OCI-LY3 (cell line): ENCODE measurements at regions not wholly inside any gene's neighbourhood (a gene's known extent, or its start where the extent isn't known, plus 50 kb on each side); places are given as distances from the start of the nearest gene placed in this dataset.

Experiments
- EZH2phosphoT487 ChIP-seq: fragments of 200-600 bp; shearing (Covaris generic); IDR thresholded peaks from 2 replicates; pipeline ENCODE4 v1.6.1; 2018; ENCODE audit warnings: antibody characterized with exemption, mixed run types, low read depth
- TF ChIP-seq, protein P1 (sequence below): fragments of 200-600, 300-600 bp; sonication (generic); IDR thresholded peaks from 2 replicates; pipeline ENCODE4 v1.5.1; 2014; ENCODE audit warnings: antibody characterized with exemption, low read length, low read depth

DNA sequence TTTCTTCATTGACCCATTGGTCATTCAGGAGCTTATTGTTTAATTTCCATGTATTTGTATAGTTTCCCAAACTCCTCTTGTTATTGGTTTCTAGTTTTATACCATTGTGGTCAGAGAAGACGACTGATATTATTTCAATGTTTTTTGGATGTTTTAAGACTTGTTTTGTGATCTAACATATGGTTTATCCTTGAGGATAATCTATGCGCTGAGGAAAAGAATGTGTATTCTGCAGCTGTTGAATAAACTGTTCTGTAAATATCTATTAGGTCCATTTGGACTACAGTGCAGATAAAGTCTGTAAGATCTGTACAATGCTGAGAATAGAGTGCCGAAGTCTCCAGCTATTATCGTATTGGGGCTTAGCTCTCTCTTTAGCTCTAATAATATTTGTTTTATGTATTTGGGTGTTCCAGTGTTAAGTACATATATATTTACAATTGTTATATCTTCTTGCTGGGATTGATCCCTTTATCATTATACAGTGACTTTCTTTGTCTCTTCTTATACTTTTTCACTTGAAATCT, 223.3 kb upstream of the ZNF217 start:
- no peak for TF ChIP-seq EZH2phosphoT487
- TF ChIP-seq, protein P1, sequence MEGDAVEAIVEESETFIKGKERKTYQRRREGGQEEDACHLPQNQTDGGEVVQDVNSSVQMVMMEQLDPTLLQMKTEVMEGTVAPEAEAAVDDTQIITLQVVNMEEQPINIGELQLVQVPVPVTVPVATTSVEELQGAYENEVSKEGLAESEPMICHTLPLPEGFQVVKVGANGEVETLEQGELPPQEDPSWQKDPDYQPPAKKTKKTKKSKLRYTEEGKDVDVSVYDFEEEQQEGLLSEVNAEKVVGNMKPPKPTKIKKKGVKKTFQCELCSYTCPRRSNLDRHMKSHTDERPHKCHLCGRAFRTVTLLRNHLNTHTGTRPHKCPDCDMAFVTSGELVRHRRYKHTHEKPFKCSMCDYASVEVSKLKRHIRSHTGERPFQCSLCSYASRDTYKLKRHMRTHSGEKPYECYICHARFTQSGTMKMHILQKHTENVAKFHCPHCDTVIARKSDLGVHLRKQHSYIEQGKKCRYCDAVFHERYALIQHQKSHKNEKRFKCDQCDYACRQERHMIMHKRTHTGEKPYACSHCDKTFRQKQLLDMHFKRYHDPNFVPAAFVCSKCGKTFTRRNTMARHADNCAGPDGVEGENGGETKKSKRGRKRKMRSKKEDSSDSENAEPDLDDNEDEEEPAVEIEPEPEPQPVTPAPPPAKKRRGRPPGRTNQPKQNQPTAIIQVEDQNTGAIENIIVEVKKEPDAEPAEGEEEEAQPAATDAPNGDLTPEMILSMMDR, result no peak
